Immature natural killer cell (primary cell): ENCODE measurements at regions not wholly inside any gene's neighbourhood (a gene's known extent, or its start where the extent isn't known, plus 50 kb on each side); places are given as distances from the start of the nearest gene placed in this dataset.
"Not testable (repeated sequence)": the region's sequence is repeated elsewhere in the genome, so short reads cannot be mapped to it uniquely, and the experiment has no call there.

ENCODE experiments used
- DNase-seq, 3 donors: peaks; one replicate each; pipeline ENCODE4 v3.0.0; 2022; ENCODE audit warnings: mixed read lengths in 1 of 3
- H3K27ac Mint-ChIP-seq, 6 donors: one replicate each; pipeline ENCODE4 v1.8.0; 2020; ENCODE audit warnings: mixed read lengths in 6 of 6, mild to moderate bottlenecking in 5 of 6, inconsistent platforms in 4 of 6, moderate library complexity in 3 of 6
- H3K27me3 Mint-ChIP-seq, 3 donors: one replicate each; pipeline ENCODE4 v1.8.0; 2020 to 2021; ENCODE audit warnings: low read depth in 3 of 3, mild to moderate bottlenecking in 3 of 3, mixed read lengths in 3 of 3, moderate library complexity in 3 of 3, inconsistent platforms in 1 of 3
- H3K36me3 Mint-ChIP-seq, 3 donors: one replicate each; pipeline ENCODE4 v1.8.0; 2020; ENCODE audit warnings: mixed read lengths in 3 of 3, inconsistent platforms in 2 of 3, mild to moderate bottlenecking in 2 of 3
- H3K4me1 Mint-ChIP-seq, 2 donors: one replicate each; pipeline ENCODE4 v1.8.0; 2020; ENCODE audit warnings: inconsistent platforms in 2 of 2, mild to moderate bottlenecking in 2 of 2, mixed read lengths in 2 of 2, moderate library complexity in 1 of 2
- H3K4me3 Mint-ChIP-seq, 5 donors: one replicate each; pipeline ENCODE4 v1.8.0; 2020; ENCODE audit warnings: mild to moderate bottlenecking in 5 of 5, mixed read lengths in 5 of 5, inconsistent platforms in 3 of 5, moderate library complexity in 3 of 5
- H3K9me3 Mint-ChIP-seq, 6 donors: one replicate each; pipeline ENCODE4 v1.8.0; 2020; ENCODE audit warnings: mild to moderate bottlenecking in 6 of 6, mixed read lengths in 6 of 6, inconsistent platforms in 4 of 6, moderate library complexity in 3 of 6

GRCh38 chrX:122914256-122914655, 269.8 kb upstream of the GRIA3 start:
- no peak overlapping the region for H3K4me3 Mint-ChIP-seq
- H3K36me3 Mint-ChIP-seq, result no peaks in the 10 kb centered on the region
- H3K4me1 Mint-ChIP-seq, result no peaks in the 10 kb centered on the region
- H3K9me3 Mint-ChIP-seq, result peaks cover 0 to 11% (median 3%) of the 10 kb centered on the region in 6 donors
- DNase-seq, result no peak
- no peaks in the 10 kb centered on the region for H3K27me3 Mint-ChIP-seq
- H3K27ac Mint-ChIP-seq, result no peak overlapping the region

DNA sequence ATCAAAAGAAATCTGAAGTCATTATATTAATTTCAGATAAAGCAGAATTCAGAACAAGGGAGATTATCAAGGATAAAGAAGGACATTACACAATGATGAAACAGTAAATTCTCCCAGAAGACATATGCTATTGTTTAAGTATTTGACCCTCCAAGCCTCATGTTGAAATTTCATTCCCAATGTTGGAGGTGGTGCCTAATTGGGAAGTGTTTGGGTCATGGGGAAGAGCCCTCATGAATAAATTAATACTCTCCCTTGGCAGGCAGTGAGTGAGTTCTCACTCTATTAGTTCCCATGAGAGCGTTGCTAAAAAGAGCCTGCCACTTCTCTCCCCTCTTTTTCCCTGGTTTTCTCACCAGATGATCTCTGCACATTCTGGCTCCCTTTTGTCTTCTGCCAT, 249.9 kb upstream of the GRIA3 start:
- DNase-seq, result no peak
- Mint-ChIP-seq H3K9me3 (peaks cover 0 to 5% (median under 1%) of the 10 kb centered on the region in 6 donors), H3K27ac (no peak overlapping the region), H3K36me3 (no peaks in the 10 kb centered on the region), H3K4me3 (no peak overlapping the region), H3K27me3 (peaks cover 0 to 1% (median 0%) of the 10 kb centered on the region in 3 donors), H3K4me1 (no peaks in the 10 kb centered on the region)

DNA sequence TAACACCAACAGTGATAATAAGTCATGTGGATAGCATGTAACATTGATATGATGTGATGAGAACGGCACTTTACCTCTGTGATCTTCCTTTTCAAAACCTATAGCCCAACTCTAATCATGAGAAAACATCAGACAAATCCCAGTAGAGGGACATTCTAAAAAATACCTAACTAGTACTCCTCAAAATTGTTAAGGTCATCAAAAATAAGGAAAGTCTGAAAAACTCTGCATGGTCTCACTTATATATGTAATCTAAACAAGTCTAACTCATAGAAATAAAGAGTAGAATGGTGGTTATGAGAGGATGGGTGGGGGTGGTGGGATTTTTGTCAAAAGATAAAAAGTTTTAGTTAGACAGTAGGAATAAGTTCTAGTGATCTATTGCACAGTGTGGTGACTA, 243.9 kb upstream of the GRIA3 start:
- Mint-ChIP-seq H3K36me3 (no peaks in the 10 kb centered on the region), H3K27me3 (no peaks in the 10 kb centered on the region), H3K27ac (no peak overlapping the region), H3K4me1 (no peaks in the 10 kb centered on the region), H3K4me3 (no peak overlapping the region), H3K9me3 (peaks cover 0 to 4% (median 0%) of the 10 kb centered on the region in 6 donors)
- DNase-seq, result no peak

DNA sequence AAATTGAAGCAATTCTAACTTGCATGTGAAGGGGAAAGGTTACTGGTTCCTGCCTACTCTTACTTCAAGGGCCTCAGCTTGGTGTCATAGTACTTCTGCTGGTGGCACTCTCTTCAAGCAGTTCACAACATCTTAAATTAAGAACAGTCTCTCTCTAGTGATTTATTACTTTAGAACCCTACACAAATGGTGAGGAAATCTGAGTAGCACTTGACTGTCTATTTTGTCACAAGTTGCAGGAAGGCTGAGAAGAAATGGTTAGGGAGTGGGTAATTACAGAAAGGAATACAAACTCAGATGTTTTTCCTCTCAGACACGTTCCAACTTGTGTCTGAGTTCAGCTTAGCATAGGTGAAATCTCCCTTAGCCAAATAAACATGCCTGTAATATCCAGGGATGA, 242.3 kb upstream of the GRIA3 start:
- DNase-seq, result no peak
- H3K27ac Mint-ChIP-seq, result no peak overlapping the region
- no peaks in the 10 kb centered on the region for H3K27me3 Mint-ChIP-seq
- no peaks in the 10 kb centered on the region for H3K4me1 Mint-ChIP-seq
- no peak overlapping the region for H3K4me3 Mint-ChIP-seq
- H3K36me3 Mint-ChIP-seq, result no peaks in the 10 kb centered on the region
- peaks cover 0 to 4% (median 0%) of the 10 kb centered on the region in 6 donors for H3K9me3 Mint-ChIP-seq

- no peaks in the 10 kb centered on the region for H3K36me3 Mint-ChIP-seq
- H3K27me3 Mint-ChIP-seq, result no peaks in the 10 kb centered on the region
- no peaks in the 10 kb centered on the region for H3K4me1 Mint-ChIP-seq
- DNase-seq, result no peak
- no peak overlapping the region for H3K4me3 Mint-ChIP-seq
- H3K9me3 Mint-ChIP-seq, result peaks cover 0 to 4% (median 0%) of the 10 kb centered on the region in 6 donors
- no peak overlapping the region for H3K27ac Mint-ChIP-seq
These were observed 240.2 kb upstream of the GRIA3 start for GRCh38 chrX:122943918-122944317.

DNA sequence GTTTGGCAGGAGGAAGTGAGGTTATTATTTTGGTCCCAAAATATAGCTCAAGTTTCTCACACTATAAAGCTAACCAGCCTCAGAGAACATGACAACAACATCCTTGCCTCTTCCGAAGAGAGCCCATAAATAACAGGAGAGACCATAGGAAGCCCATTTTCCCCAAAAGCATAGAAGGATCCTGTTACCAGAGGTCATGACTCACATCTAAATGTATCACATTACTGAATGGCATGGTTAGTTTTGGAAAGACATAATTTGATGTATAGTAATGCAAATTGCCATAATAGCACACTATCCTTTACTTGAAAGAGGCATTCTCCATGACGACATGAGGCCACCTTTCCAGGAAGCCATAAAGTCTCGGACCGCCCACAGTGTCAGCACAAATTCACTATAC, 238.8 kb upstream of the GRIA3 start:
- Mint-ChIP-seq H3K4me1 (no peaks in the 10 kb centered on the region), H3K9me3 (peaks cover 0 to 4% (median 0%) of the 10 kb centered on the region in 6 donors), H3K36me3 (no peaks in the 10 kb centered on the region), H3K27ac (no peak overlapping the region), H3K4me3 (no peak overlapping the region), H3K27me3 (peaks cover 0 to 1% (median 0%) of the 10 kb centered on the region in 3 donors)
- DNase-seq, result no peak

DNA sequence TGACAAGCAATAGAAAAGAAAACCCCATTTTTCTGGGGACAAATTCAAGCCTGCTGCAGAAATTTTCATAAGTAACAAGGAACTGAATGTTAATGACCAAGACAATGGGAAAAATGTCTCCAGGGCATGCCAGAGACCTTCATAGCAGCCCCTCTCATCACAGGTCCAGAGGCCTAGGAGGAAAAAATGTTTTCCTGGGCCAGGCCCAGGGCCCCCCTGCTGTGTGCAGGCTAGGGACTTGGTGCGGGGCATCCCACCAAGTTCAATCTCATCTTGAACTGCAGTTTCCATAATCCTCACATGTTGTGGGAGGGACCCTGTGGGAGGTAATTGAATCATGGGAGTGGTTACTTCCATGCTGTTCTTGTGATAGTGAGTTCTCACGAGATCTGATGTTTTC, 211.5 kb upstream of the GRIA3 start:
- peaks cover 0 to 11% (median 1%) of the 10 kb centered on the region in 3 donors for H3K27me3 Mint-ChIP-seq
- H3K36me3 Mint-ChIP-seq, result no peaks in the 10 kb centered on the region
- no peak overlapping the region for H3K4me3 Mint-ChIP-seq
- no peak for DNase-seq
- H3K9me3 Mint-ChIP-seq, result peaks cover 0 to 7% (median 2%) of the 10 kb centered on the region in 6 donors
- H3K27ac Mint-ChIP-seq, result no peak overlapping the region
- H3K4me1 Mint-ChIP-seq, result no peaks in the 10 kb centered on the region

DNA sequence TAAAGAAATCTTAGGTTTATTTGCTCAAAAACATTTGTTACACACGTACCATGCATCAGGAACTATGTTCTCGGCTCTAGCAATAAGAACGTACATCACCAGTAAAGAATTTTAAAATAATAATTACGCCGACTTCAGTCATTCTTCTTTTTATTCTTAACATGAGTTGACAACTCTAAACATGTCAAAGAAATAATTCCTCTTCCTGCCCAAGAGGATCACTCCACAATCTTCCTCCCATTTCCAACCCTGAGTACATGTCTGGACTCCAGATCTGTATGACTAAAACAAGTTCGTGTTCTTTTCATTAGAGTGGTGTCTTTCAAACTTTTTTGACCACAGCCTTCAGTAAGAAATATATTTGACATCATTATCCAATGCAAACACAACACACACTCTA, 201.6 kb upstream of the GRIA3 start:
- Mint-ChIP-seq H3K36me3 (no peaks in the 10 kb centered on the region), H3K4me3 (no peak overlapping the region), H3K27me3 (peaks cover 0 to 2% (median 2%) of the 10 kb centered on the region in 3 donors), H3K4me1 (no peaks in the 10 kb centered on the region), H3K9me3 (no peaks in the 10 kb centered on the region), H3K27ac (no peak overlapping the region)
- DNase-seq, result no peak

GRCh38 chrX:123002844-123003243, 181.2 kb upstream of the GRIA3 start:
- H3K27me3 Mint-ChIP-seq, H3K4me3 Mint-ChIP-seq, DNase-seq, H3K9me3 Mint-ChIP-seq, H3K36me3 Mint-ChIP-seq, H3K27ac Mint-ChIP-seq: not testable (repeated sequence)
- H3K4me1 Mint-ChIP-seq, result peaks cover 0 to 12% of the 10 kb centered on the region in 2 donors

GRCh38 chrX:123013141-123013540, 170.9 kb upstream of the GRIA3 start:
- Mint-ChIP-seq H3K9me3 (peaks cover 0 to 14% (median 6%) of the 10 kb centered on the region in 6 donors), H3K27me3 (peaks cover 0 to under 1% (median 0%) of the 10 kb centered on the region in 3 donors), H3K27ac (no peak overlapping the region), H3K4me1 (no peaks in the 10 kb centered on the region), H3K36me3 (no peaks in the 10 kb centered on the region), H3K4me3 (no peak overlapping the region)
- no peak for DNase-seq

GRCh38 chrX:123036401-123036800, 147.7 kb upstream of the GRIA3 start:
- Mint-ChIP-seq H3K9me3 (peaks cover 0 to 5% (median 0%) of the 10 kb centered on the region in 6 donors), H3K4me1 (no peaks in the 10 kb centered on the region), H3K27ac (no peak overlapping the region), H3K36me3 (no peaks in the 10 kb centered on the region), H3K4me3 (no peak overlapping the region), H3K27me3 (peaks cover 0 to 3% (median 1%) of the 10 kb centered on the region in 3 donors)
- no peak for DNase-seq

- peaks cover 2 to 5% (median 3%) of the 10 kb centered on the region in 3 donors for H3K27me3 Mint-ChIP-seq
- no peak overlapping the region for H3K4me3 Mint-ChIP-seq
- no peak overlapping the region for H3K27ac Mint-ChIP-seq
- DNase-seq, result no peak
- H3K36me3 Mint-ChIP-seq, result no peaks in the 10 kb centered on the region
- H3K4me1 Mint-ChIP-seq, result no peaks in the 10 kb centered on the region
- H3K9me3 Mint-ChIP-seq, result peaks cover 0 to 4% (median 0%) of the 10 kb centered on the region in 6 donors
These were observed 134.9 kb upstream of the GRIA3 start for GRCh38 chrX:123049071-123049625.

DNA sequence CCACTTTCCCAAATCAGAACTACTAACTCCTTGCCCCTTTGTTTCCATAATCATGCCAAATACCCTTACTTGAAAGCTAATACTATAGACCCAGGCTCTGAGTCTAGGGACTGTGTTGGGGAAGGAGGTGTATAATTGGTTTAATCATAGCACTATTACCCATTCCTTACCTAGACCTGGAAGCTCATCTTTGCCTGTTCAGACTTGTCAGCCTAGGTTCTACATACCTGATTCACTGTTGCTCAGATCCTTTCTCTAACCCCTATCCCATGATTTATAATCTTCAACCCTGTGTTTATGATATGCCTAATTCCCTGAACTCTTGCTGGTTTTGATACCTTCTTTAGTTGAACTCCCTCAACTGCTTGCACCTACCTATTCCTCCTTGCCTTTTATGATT, 123.1 kb upstream of the GRIA3 start:
- Mint-ChIP-seq H3K4me1 (no peaks in the 10 kb centered on the region), H3K27ac (no peak overlapping the region), H3K27me3 (peaks cover 0 to 2% (median 0%) of the 10 kb centered on the region in 3 donors), H3K9me3 (peaks cover 0 to 2% (median under 1%) of the 10 kb centered on the region in 6 donors), H3K4me3 (no peak overlapping the region), H3K36me3 (no peaks in the 10 kb centered on the region)
- DNase-seq, result no peak

GRCh38 chrX:123064053-123064452, 120.0 kb upstream of the GRIA3 start:
- H3K36me3 Mint-ChIP-seq, result no peaks in the 10 kb centered on the region
- H3K27ac Mint-ChIP-seq, result no peak overlapping the region
- H3K27me3 Mint-ChIP-seq, result peaks cover 0 to 2% (median 2%) of the 10 kb centered on the region in 3 donors
- H3K9me3 Mint-ChIP-seq, result peaks cover 0 to 7% (median 1%) of the 10 kb centered on the region in 6 donors
- no peak for DNase-seq
- H3K4me3 Mint-ChIP-seq, result no peak overlapping the region
- no peaks in the 10 kb centered on the region for H3K4me1 Mint-ChIP-seq

GRCh38 chrX:123072686-123073385, 111.2 kb upstream of the GRIA3 start:
- no peaks in the 10 kb centered on the region for H3K36me3 Mint-ChIP-seq
- no peak for DNase-seq
- no peak overlapping the region for H3K27ac Mint-ChIP-seq
- H3K4me1 Mint-ChIP-seq, result no peaks in the 10 kb centered on the region
- H3K9me3 Mint-ChIP-seq, result peaks cover 0 to 2% (median 0%) of the 10 kb centered on the region in 6 donors
- H3K27me3 Mint-ChIP-seq, result peaks cover 0 to 2% (median 0%) of the 10 kb centered on the region in 3 donors
- no peak overlapping the region for H3K4me3 Mint-ChIP-seq
